GM19463 (cell line): ENCODE measurements at regions not wholly inside any gene's neighbourhood (a gene's known extent, or its start where the extent isn't known, plus 50 kb on each side); places are given as distances from the start of the nearest gene placed in this dataset.

ENCODE experiments used
- ATAC-seq: cut with Tn5 transposase; IDR thresholded peaks from one replicate; pipeline ENCODE4 v1.9.1; 2021; ENCODE audit warnings: mild to moderate bottlenecking, moderate library complexity; ENCODE audit not compliant: unreplicated experiment

DNA sequence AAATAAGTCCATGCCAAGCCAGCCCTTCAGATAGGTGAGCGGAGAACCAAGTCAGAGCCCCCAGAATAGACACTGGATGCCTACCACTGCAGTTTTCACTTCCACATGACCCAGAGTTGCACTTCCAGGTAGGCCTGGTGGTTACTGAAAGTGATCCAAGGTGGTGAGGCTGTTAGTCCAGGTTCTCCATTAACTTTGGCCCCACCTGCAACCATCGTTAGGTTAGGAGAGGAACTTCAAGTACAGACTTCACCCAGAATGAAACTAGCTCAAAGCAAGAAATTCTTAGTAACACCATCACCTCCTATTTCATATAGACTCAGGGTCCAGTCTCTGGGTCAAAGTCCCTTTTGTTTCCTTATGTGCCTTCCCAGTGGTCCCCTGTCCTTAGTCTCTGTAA is 293.1 kb upstream of the ID2 start:
- ATAC-seq, result peak; percentile 84

DNA sequence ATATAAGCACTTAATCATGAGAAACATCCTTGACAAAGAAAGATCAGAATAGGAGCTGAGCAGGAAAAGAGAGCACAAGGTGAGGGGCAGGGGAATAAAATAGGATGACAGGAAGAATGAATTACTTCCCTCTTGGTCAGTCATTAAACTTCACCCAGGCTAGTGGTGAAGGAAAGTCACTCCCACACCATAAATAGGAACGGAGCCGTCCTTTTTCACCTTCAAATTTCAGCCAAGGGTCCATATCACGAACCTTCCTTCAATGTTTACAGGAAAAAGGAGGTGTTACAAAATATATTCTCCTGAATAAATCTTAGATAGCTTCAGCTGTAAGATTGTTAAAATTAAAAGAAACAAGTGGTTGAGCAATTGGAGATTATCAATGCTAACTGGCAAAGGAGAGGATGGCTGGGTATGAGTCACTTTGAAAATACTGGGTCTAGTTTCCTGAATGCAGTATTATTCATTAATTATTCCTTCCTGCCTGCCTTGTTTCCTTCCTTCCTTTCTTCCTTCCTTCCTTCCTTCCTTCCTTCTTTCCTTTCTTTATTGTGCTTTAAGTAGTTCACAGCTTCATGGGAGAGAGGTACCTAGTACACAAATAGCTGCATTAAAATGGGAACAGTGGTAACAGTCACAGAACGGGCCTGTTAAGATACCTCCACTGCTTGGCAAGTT is 292.3 kb upstream of the ID2 start:
- ATAC-seq, result no peak

DNA sequence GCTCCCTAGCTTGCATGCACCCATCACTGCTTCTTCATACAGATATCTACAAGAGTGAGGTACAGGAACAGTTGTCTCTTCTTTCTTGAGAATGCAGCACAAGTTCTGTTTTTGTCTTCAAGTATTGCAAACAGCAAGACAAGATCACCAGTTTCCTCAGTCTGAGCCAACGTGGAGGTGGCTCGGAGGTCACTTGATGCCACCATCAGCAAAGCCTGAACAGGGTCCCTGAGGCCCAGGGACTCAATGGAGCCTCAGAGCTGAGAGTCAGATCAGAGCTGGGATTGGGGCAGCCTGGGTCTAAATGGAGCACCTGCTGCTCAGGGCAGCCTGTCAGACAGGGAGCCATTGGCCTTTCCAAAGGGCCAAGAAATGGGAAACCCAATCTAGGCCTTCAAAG is 290.7 kb upstream of the ID2 start:
- no peak for ATAC-seq

DNA sequence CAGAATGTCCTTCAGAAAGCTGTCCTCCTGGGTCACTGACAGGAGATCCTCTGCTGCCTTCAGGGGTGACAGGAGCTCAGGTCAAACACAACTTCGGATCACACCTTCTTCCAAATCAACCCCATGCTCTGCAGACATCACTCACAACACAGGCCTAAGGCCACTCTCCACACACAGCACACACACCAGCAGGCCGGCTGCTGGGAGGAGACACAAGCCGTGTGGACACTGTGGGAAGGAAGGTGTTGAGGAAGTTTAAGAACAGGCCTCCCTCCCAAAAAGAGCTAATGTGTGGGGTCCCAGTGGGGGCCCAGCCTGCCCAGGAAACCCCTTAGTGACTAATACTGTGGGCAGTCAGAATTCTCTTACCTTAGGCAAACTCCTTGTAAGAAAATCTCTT is 290.3 kb upstream of the ID2 start:
- ATAC-seq, result no peak

DNA sequence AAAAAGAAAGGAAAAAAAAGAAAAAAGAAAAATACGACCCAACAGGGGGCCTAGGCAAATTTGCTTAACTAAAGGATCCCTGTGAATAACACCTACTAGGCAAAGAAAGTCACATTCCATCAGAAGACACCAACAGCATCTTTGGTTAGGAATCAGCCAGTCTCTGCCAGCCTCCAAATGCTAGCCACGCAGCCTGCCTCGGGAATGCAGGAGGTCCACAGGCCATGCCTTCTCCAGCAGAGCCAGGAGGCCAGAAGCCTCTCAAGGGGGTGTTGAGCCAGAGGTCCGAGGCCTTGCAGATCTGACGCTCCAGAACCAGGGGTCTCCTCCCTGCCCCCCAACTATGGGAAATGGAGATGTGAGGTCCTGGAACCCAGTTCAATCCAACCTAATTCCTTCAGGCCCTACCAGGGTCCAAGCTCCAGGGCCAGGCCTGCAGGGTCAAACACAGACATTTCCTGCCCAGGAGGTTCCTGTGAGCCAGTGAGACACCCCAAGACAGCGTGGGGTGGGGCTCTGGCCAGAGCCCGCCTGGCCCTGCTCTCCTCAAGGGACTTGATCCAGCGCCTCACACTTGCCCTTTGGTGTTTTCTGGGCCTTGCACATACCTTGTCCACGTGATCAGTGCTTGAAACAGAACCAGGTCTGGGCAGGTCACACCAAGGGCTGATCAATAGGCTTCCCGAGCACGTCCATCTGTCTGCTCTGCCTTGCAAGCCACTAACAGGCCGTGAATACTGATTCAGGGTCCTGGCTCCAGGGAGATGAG is 289.6 kb upstream of the ID2 start:
- no peak for ATAC-seq

DNA sequence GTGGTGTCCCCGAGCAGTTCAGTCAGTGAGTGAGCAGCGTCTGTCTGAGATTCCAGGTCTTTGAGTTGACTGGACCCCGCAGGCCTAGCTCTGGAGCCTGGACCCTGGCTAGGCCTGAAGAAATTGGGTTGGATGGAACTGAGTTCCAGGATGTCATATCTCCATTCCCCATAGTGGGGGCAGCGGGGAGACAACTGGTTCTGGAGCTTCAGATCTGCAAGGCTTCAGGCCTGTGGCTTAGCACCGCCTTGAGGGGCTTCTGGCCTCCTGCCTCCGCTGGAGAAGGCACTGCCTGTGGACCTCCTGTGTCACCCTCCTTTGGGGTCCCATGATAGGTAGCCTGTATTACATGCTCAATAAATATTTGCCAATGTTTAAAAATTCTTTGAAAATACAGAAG is 288.4 kb upstream of the ID2 start:
- ATAC-seq, result no peak

DNA sequence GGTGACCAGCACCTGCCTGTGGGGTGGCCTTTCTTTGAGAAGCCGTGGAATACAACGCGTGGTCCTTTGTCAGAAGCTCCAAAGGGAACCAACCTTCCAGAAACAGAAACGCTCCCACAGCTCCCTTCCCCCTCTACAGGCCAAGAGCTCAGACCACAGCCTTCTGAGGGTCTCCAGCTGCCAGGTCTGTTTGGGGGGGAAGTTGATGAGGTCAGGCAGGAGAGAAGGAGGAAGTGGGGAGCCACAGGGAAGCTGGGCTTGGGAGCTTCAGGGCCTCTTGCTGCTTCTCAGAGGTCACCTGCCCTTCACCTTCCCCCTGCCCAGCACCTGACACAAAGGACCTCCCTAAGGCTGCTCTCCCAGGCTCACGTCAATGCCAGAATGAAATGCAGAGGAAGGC is 287.7 kb upstream of the ID2 start:
- no peak for ATAC-seq

DNA sequence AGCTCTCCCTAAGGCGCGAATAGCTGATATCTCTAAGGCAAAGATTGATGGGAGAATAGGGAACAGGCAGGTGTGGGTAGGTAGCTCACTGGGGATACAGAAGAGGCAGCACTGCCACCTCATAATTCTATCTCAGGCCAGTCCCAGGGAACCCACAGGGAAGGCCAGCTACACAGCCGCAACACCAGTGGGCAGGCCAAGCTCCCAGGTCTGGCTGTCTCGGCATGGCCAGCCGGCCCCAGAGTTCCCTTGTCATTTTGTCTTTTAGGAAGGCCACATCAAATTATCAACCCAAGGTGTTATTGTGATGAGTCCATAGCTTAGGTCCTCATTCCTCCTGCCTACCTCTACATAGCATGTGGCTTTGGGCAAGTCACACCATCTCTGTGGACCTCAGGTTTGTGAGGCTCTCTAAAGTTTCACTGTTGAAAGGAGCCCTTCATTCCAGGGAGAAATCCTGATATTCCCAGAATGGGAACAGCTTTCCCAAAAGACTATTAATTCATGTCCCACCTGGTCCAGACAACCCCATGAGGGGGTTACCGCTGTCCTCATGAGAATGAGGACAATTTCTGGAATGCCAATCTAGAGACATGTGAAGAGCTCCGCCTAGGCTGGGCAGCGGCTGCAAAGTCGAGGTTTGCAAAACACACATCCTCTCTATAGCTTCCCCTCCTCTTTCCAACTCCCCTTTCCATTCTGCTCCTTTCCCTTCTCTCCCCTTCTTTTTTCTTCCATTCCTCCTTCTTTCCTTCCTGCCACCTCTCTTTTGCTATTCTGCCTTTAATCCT is 287.1 kb upstream of the ID2 start:
- no peak for ATAC-seq

DNA sequence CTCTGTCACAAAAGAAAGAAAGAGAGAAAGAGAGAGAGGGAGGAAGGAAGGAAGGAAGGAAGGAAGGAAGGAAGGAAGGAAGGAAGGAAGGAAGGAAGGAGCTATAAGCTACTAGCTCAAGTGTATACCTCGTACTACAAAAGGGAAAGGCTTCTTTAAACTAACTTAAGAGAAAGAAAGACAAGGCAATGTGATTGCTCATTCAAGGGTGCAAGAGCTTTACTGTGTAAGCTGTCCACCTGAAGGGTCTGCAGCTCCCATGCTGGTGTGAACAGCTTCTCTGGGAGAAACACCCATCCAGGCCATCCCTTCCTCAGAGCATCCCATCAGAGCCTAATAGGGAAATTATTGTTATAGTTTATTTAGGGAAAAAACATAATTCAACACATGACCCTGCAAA is 286.1 kb upstream of the ID2 start:
- no peak for ATAC-seq

DNA sequence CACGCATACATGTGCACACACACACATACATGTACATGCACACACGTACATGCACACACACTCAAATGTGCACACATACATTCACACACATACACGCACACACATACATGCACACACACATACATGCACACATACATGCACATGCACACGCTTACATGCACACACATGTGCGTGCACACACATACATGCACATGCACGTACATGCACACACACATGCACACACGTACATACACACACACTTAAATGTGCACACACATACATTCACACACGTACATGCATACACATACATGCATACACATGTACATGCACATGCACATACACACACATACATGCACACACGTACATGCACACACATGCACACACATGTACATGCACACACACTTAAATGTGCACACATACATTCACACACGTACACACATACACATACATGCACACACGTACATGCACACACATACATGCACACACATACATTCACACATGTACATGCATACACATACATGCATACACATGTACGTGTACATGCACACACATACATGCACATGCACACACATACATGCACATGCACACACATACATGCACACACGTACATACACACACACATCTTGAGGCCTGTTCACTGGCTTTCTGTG is 283.7 kb upstream of the ID2 start:
- no peak for ATAC-seq

DNA sequence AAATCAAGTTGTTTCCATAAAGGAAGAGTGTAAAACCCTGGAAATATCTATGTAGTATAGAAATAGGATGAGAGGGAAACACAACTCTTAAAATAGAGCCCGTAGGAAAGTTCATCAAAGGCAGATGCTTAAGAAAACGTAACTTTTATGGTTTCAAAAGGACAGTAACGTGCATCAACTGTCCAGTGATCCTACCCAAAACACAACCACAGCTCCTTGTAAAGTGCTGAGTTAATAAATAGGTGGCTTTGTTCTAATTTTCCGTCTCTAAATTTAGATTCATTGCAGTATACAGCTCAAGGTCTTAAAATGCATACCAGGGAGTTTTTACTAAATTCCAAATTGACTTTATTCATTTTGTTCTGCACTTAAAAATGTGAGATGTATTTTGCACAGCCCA is 282.1 kb upstream of the ID2 start:
- ATAC-seq, result no peak

DNA sequence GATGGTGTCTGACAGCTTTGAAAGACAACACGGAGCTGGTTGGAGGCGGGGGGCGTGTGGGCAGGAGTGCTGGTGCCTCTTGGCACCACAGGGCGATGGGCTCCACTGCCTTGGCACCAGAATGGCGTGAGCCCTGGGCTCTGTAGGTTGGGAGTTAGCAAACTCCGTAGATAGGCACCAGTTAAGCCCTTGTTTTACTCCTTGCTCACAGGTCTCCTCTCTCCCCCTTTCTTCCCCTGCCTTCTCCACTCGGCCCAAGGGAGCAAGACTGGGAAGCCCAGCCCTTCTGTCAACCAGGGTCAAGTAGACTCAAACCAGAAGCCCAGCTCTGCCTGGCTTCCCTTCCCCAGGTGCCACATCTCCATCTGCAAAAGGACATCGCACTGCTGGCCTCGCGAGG is 281.7 kb upstream of the ID2 start:
- ATAC-seq, result no peak

DNA sequence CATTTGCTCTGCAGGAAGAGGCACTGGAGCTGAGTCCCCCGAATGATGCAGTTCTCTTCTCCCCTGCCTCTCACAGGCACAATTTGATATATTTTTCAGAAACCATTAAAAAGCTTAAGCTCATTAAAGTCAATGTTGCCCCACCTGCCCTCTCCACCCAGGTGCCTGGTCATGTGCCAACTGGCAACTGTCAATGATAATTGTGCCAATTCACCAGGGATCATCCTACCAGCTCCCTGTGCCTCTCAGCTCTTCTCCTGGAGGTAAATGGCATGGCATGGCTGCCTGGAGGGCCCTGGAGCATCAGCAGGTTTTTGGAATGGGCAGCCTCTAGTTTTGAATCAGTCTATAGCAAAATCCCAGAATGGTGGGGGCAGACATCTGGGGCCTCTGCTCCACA is 279.6 kb upstream of the ID2 start:
- no peak for ATAC-seq

DNA sequence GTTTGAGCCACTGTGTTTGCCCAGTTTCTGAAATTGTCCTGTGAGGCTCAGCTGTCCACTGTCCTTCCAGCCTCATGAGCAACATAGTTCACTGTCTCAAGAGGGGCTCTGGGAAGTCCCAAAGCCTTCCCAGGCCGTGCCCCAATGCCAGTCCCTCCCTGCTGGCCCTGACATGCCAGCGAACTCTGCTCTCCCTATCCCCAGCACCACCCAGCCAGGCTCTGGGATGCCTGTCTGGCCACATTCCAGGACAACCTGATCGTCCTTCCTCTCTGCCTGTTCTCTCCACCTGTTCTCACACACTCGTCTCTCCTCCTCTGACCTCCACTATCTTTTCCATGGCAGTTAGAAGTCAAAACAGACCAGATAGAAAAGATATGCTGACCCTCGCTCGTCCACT is 278.0 kb upstream of the ID2 start:
- ATAC-seq, result no peak

DNA sequence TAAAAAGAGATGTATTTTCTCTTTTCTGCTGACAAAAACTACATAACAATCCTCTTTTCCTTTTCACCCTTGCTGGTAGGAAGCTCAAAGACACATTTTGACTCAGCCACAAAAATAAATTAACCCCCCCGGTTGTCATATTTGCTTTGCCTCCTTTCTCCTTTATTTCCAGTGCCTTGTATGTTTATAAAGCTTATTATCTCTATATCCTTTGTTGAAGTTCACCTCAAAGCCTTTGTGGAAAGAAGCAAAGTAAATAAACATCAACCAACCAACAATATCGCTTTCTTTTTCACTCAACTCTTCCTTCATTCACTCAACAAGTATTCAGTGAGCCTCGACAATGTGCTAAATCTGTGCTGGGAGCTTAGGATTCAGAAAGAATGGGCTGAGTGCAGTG is 276.5 kb upstream of the ID2 start:
- ATAC-seq, result no peak

DNA sequence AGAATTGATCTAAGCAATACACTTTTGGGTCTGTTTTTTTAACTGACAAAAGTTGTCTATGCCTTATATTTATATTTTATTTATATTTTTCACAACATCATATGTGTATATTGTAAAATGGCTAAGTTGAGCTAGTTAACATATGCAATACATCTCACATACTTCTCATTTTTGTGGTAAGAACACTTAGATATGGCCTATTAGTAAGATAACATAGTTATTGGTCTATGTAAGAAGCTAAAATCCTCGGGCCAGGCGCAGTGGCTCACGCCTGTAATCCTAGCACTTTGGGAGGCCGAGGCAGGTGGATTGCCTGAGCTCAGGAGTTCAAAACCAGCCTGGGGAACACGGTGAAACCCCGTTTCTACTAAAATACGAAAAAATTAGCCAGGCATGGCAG is 275.6 kb upstream of the ID2 start:
- no peak for ATAC-seq

DNA sequence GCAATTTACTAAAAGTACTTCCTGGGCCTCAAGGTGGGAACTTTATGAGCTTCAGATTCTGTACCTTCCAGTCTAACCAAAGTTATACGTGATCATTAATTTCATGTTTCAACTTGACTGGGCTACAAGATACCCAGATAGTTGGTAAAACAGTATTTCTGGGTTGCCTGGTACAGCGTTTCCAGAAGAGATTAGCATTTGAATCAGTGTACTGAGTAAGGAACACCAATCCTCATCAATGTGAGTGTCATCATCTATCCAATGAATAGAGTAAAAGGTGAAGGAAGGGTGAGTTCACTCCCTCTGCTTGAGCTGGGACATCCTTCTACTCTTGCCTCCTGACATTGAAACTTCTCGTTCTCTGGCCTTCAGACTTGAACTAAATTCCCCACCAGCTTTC is 274.5 kb upstream of the ID2 start:
- no peak for ATAC-seq

DNA sequence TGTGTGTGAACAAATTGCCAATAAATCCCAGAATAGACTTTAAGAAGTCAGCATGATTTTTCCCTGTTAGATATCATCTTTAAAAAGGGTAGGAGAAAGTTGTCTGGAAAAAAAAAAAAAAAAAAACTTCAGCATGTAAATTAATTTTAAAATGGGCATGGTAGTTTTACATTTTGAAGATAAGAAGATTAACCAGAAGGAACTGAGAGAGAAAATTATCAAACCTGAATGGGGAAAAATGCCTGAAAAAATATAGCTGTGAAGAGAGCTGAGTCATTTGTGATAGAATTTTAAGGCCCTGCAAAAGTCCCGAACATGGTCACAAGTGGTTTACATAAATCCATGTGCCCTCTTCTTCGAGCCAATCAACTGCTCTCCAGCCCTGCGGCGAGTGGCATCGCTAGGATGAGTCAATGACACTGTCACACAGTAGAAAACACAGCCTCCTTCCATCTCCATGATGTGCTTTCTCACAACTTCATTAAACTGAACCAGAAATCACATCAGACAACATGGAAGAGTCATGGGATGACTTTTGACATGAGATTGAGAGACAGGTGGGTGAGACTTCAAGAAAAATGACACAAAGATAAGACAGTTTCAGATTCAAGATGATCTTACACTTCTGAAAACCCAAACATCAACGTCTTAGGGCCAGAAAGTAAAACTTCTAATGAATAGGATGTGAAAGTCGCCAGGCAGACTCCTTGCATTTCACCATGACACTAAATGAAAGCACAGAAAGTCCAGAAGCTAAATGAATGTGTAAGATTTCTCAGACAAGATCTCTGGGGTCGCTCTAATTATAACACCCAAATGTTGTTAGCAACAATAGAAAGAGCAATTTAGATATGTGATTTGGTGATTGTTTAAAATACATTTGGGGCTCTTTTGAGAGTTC is 273.0 kb upstream of the ID2 start:
- ATAC-seq, result peak; percentile 82

DNA sequence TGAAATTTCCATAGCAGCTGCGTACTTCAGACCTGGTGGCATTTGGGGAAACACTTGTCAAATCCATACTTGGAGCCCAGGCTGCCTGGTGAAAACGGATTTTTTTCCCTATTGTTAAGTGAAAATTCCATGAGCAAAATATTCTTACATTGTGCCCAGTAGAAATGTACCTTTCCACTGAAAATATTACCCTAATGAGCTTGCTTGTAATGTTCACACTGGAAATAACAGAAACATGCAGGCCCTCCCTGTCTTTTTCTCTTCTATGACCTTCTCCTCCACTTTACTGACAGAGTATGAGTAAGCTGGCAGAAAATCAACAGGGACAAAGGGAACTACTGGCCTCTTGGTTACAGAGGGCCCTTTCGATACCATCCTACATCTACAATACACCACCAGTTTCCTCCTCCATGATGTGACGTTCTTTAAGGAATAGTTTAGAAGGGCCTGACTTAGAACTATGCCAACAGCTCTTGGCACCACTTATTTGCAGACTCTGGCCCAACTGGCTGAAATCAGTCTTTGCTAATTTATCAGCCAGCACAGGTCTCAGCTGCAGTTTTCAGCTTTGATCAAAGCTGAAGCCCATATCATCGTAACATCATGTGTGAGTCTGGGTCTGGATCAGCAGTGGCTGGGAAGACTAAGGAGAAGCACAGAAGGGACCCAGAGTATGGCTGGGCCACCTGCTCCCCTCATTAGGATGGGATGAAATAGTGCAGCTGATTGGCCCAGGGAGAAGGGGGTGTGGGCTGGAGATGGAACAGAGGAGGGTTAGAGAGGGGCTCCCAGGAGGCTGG is 272.2 kb upstream of the ID2 start:
- ATAC-seq, result no peak

DNA sequence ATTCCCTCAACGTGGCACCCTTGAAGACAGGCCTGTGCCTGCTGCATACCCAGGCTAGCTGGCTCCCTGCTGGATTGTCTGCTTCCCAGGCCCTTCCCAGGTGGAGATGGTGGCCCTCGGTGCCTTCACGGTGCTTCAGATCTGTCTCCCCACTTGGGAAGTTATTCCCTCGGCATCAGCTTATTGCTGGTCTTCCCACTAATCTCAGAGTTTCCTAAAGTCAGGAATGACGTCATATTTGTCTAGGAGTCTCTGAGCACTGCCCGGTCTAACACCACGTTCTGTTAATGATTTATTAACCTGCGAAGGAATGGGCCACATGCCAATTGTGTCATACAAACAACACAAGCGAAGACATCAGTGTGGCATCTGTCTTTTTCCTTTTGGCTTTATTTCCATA is 269.8 kb upstream of the ID2 start:
- no peak for ATAC-seq
